Gastroesophageal sphincter (tissue), 4 donors: ENCODE measurements at regions not wholly inside any gene's neighbourhood (a gene's known extent, or its start where the extent isn't known, plus 50 kb on each side); places are given as distances from the start of the nearest gene placed in this dataset.
"Not testable (repeated sequence)": the region's sequence is repeated elsewhere in the genome, so short reads cannot be mapped to it uniquely, and the experiment has no call there.

ENCODE experiments used
- ATAC-seq: fragments of 150-250 bp; one replicate; pipeline ENCODE4 v1.9.1; 2016; ENCODE audit warnings: mild to moderate bottlenecking, moderate library complexity
- H3K27ac ChIP-seq, 4 donors: fragments of 200-600 bp; sonication (generic) in 3 of 4; 1 replicate in 3 of 4; 2 replicates in 1 of 4; pipeline ENCODE4 v1.5.1; 2016 to 2019
- H3K27me3 ChIP-seq: fragments of 200-600 bp; sonication (generic); one replicate; pipeline ENCODE4 v1.5.1; 2019
- H3K36me3 ChIP-seq, 2 donors: fragments of 200-600 bp; sonication (generic); one replicate each; pipeline ENCODE4 v1.5.1; 2019; ENCODE audit warnings: control low read depth in 1 of 2
- H3K4me1 ChIP-seq, 3 donors: fragments of 200-600 bp; sonication (generic); 1 replicate in 2 of 3; 2 replicates in 1 of 3; pipeline ENCODE4 v1.5.1; 2016 to 2019; ENCODE audit warnings: control low read depth in 2 of 3
- H3K4me3 ChIP-seq, 2 donors: fragments of 200-600 bp; sonication (generic); one replicate each; pipeline ENCODE4 v1.5.1; 2019; ENCODE audit warnings: mild to moderate bottlenecking in 1 of 2, moderate library complexity in 1 of 2
- H3K9me3 ChIP-seq, 3 donors: fragments of 200-600 bp; sonication (generic); one replicate each; pipeline ENCODE4 v1.5.1; 2017 to 2019; ENCODE audit warnings: control low read depth in 2 of 3
- CTCF ChIP-seq, 4 experiments: fragments of 200-600 bp in 2 of 4; fragments of 450-650 bp in 2 of 4; sonication (generic) in 1 of 4; IDR thresholded peaks; one replicate each; pipeline ENCODE4 v1.5.1; 2017 to 2019; ENCODE audit warnings: antibody characterized with exemption in 4 of 4, mild to moderate bottlenecking in 2 of 4, moderate library complexity in 2 of 4
- POLR2A ChIP-seq, 2 donors: fragments of 450-650 bp; IDR thresholded peaks; one replicate each; pipeline ENCODE4 v1.6.1; 2017; ENCODE audit warnings: antibody characterized with exemption in 2 of 2, mild to moderate bottlenecking in 2 of 2, moderate library complexity in 1 of 2
- POLR2AphosphoS5 ChIP-seq: sonication (generic); formaldehyde crosslinking; IDR thresholded peaks from one replicate; pipeline ENCODE4 v1.6.1; 2017; ENCODE audit warnings: antibody characterized with exemption
- WGBS, 2 donors: methylation state at CpG; one replicate each; pipeline ENCODE4 v1.1.5; 2018; ENCODE audit warnings: low coverage in 1 of 2; 5-methylcytosine and 5-hydroxymethylcytosine counted together

- ATAC-seq, H3K36me3 ChIP-seq, H3K4me1 ChIP-seq, H3K9me3 ChIP-seq, H3K27me3 ChIP-seq, H3K4me3 ChIP-seq: not testable (repeated sequence)
- WGBS, 2 donors: 35% methylated on average over 2 of the region's 10 CpGs; no CpG with 5 or more reads in 1 of the 2 donors
- peak overlapping the region; percentile 83 to 90 (median 88) for H3K27ac ChIP-seq
Measured at GRCh38 chr1:149635290-149635899, 51.7 kb downstream of the PPIAL4C start.

- not testable (repeated sequence) for H3K9me3 ChIP-seq, H3K4me1 ChIP-seq, H3K36me3 ChIP-seq, H3K27me3 ChIP-seq
- ATAC-seq: peak; percentile 98
- Histone ChIP-seq H3K4me3 (peak overlapping the region; percentile 45 to 52), H3K27ac (peak overlapping the region; percentile 83 to 90 (median 88))
- 0 to 15% methylated on average over 4 to 22 of the region's 41 CpGs for WGBS, 2 donors
- TF ChIP-seq POLR2AphosphoS5 (peak; percentile 81), POLR2A (IDR thresholded peaks at IDR 0.05) (peak; percentile 67 to 71), CTCF (IDR thresholded peaks at IDR 0.05) (peak in 1 of 4 experiments; percentile 10)
Measured at GRCh38 chr1:149636286-149637122, 52.9 kb downstream of the PPIAL4C start.

GRCh38 chr1:149638481-149638880, 54.8 kb downstream of the PPIAL4C start:
- H3K4me3 ChIP-seq, H3K27me3 ChIP-seq, ATAC-seq, H3K36me3 ChIP-seq, H3K4me1 ChIP-seq, H3K27ac ChIP-seq, H3K9me3 ChIP-seq: not testable (repeated sequence)
- WGBS, 2 donors: no CpG with 5 or more reads among the region's 8 CpGs

GRCh38 chr1:149638901-149639658, 55.4 kb downstream of the PPIAL4C start:
- WGBS, 2 donors: 81% methylated on average over 10 of the region's 31 CpGs; no CpG with 5 or more reads in 1 of the 2 donors
- H3K4me3 ChIP-seq, ATAC-seq, H3K36me3 ChIP-seq, H3K27me3 ChIP-seq, H3K4me1 ChIP-seq, H3K27ac ChIP-seq, H3K9me3 ChIP-seq: not testable (repeated sequence)

- H3K4me1 ChIP-seq, H3K9me3 ChIP-seq, H3K36me3 ChIP-seq, ATAC-seq, H3K27me3 ChIP-seq, H3K4me3 ChIP-seq: not testable (repeated sequence)
- peak overlapping the region in 1 of 4 donors; percentile 19 for H3K27ac ChIP-seq
- WGBS, 2 donors: 100% methylated on average over 1 of the region's 4 CpGs; no CpG with 5 or more reads in 1 of the 2 donors
Measured at GRCh38 chr1:149641179-149641578, 57.5 kb downstream of the PPIAL4C start.

GRCh38 chr1:149644818-149645217, 61.2 kb downstream of the PPIAL4C start:
- WGBS, 2 donors: 44% methylated on average over 1 of the region's 1 CpG; no CpG with 5 or more reads in 1 of the 2 donors
- H3K27ac ChIP-seq, H3K27me3 ChIP-seq, ATAC-seq, H3K4me1 ChIP-seq, H3K36me3 ChIP-seq, H3K4me3 ChIP-seq, H3K9me3 ChIP-seq: not testable (repeated sequence)

GRCh38 chr1:149646360-149647017, 62.8 kb downstream of the PPIAL4C start:
- not testable (repeated sequence) for H3K27me3 ChIP-seq, H3K36me3 ChIP-seq, H3K4me1 ChIP-seq, H3K9me3 ChIP-seq
- peak; percentile 18 for TF ChIP-seq POLR2AphosphoS5
- ATAC-seq: peak; percentile 41
- Histone ChIP-seq H3K4me3 (peak overlapping the region; percentile 46 to 71), H3K27ac (peak overlapping the region; percentile 12 to 74 (median 52))
- WGBS, 2 donors: no CpG with 5 or more reads among the region's 37 CpGs

GRCh38 chr1:149647018-149647373, 63.3 kb downstream of the PPIAL4C start:
- H3K4me1 ChIP-seq, H3K36me3 ChIP-seq, H3K9me3 ChIP-seq, H3K27me3 ChIP-seq, ATAC-seq: not testable (repeated sequence)
- WGBS, 2 donors: no CpG with 5 or more reads among the region's 20 CpGs
- H3K27ac ChIP-seq: peak overlapping the region in 3 of 4 donors; percentile 12 to 74 (median 73)
- H3K4me3 ChIP-seq: peak overlapping the region; percentile 46 to 71

- H3K27me3 ChIP-seq, H3K36me3 ChIP-seq, H3K9me3 ChIP-seq, ATAC-seq, H3K27ac ChIP-seq, H3K4me1 ChIP-seq, H3K4me3 ChIP-seq: not testable (repeated sequence)
- 93% methylated on average over 2 of the region's 4 CpGs; no CpG with 5 or more reads in 1 of the 2 donors for WGBS, 2 donors
Measured at GRCh38 chr1:149657750-149658149, 74.1 kb downstream of the PPIAL4C start.

GRCh38 chr1:149658175-149658574, 74.5 kb downstream of the PPIAL4C start:
- not testable (repeated sequence) for H3K9me3 ChIP-seq, H3K27ac ChIP-seq, H3K4me1 ChIP-seq, H3K27me3 ChIP-seq, H3K4me3 ChIP-seq, ATAC-seq, H3K36me3 ChIP-seq
- WGBS, 2 donors: 79% methylated on average over 2 of the region's 5 CpGs; no CpG with 5 or more reads in 1 of the 2 donors

GRCh38 chr1:149664624-149665023, 81.0 kb downstream of the PPIAL4C start:
- WGBS, 2 donors: no CpG with 5 or more reads among the region's 2 CpGs
- H3K4me1 ChIP-seq, H3K27me3 ChIP-seq, ATAC-seq, H3K9me3 ChIP-seq, H3K27ac ChIP-seq, H3K4me3 ChIP-seq: not testable (repeated sequence)
- H3K36me3 ChIP-seq: peaks cover 0 to 16% of the 10 kb centered on the region in 2 donors
